ENCODE measurements at regions not wholly inside any gene's neighbourhood (a gene's known extent, or its start where the extent isn't known, plus 50 kb on each side); places are given as distances from the start of the nearest gene placed in this dataset.

GRCh38 chr1:90591355-90591969 is 125.6 kb downstream of the BARHL2 start:
- intact Hi-C loops (cut with micrococcal nuclease) = no loop called here
- Mint-ChIP-seq H3K4me1 (ENCODE audit: insufficient read depth, unreplicated experiment) (no peaks in the 10 kb centered on the region), H3K36me3 (ENCODE audit: insufficient read depth, unreplicated experiment) (no peaks in the 10 kb centered on the region), H3K27me3 (ENCODE audit: insufficient read depth, unreplicated experiment) (no peaks in the 10 kb centered on the region), H3K9me3 (ENCODE audit: unreplicated experiment) (peaks cover 12% of the 10 kb centered on the region), H3K4me3 (ENCODE audit: unreplicated experiment) (no peak overlapping the region), H3K27ac (ENCODE audit: low read depth, unreplicated experiment) (no peak overlapping the region)
- no peak for TF ChIP-seq CTCF (IDR thresholded peaks at IDR 0.05; ENCODE audit: unreplicated experiment)
- no TSS peak for BruUV-seq (replicated peaks)
- no peak for DNase-seq (ENCODE audit: unreplicated experiment)
- POLR2A ChIA-PET = interaction anchor here (0.6 kb wide), 2 partner anchors 125 to 146 kb away, joined by 3 read pairs; no protein-coding TSS in a partner anchor
- CTCF ChIA-PET = interaction anchor here (0.7 to 0.8 kb wide), 2 partner anchors 9 to 12 kb away, joined by 3 to 4 read pairs; no protein-coding TSS in a partner anchor

GRCh38 chr1:90580176-90580575 is 136.9 kb downstream of the BARHL2 start:
- no peaks in the 10 kb centered on the region for H3K36me3 Mint-ChIP-seq (ENCODE audit: insufficient read depth, unreplicated experiment)
- H3K4me3 Mint-ChIP-seq (ENCODE audit: unreplicated experiment) = no peak overlapping the region
- POLR2A ChIA-PET = interaction anchor here (1.0 to 1.2 kb wide), 2 partner anchors 142 to 459 kb away, joined by 3 to 4 read pairs; no protein-coding TSS in a partner anchor
- BruUV-seq (replicated peaks) = no TSS peak
- no peaks in the 10 kb centered on the region for H3K27me3 Mint-ChIP-seq (ENCODE audit: insufficient read depth, unreplicated experiment)
- peaks cover 8% of the 10 kb centered on the region for H3K4me1 Mint-ChIP-seq (ENCODE audit: insufficient read depth, unreplicated experiment)
- H3K27ac Mint-ChIP-seq (ENCODE audit: low read depth, unreplicated experiment) = no peak overlapping the region
- no peak for TF ChIP-seq CTCF (IDR thresholded peaks at IDR 0.05; ENCODE audit: unreplicated experiment)
- DNase-seq (ENCODE audit: unreplicated experiment) = peak; percentile 71
- CTCF ChIA-PET = interaction anchor here (0.6 to 3.4 kb wide), 12 partner anchors 11 to 586 kb away, joined by 3 to 21 read pairs (median 3); no protein-coding TSS in a partner anchor
- intact Hi-C loops (cut with micrococcal nuclease) = loop anchor here (1.0 to 10.0 kb wide), 2 partner anchors 445 to 466 kb away; partner anchors contain the start of gene ZNF644
- H3K9me3 Mint-ChIP-seq (ENCODE audit: unreplicated experiment) = no peaks in the 10 kb centered on the region

GRCh38 chr1:90579212-90579802 is 137.8 kb downstream of the BARHL2 start:
- ChIA-PET CTCF (interaction anchor here (0.6 to 1.8 kb wide), 18 partner anchors 9 to 586 kb away, joined by 3 to 12 read pairs (median 3); no protein-coding TSS in a partner anchor), POLR2A (interaction anchor here (0.6 to 1.2 kb wide), 6 partner anchors 19 to 458 kb away, joined by 3 to 4 read pairs (median 3); no protein-coding TSS in a partner anchor)
- no peaks in the 10 kb centered on the region for H3K36me3 Mint-ChIP-seq (ENCODE audit: insufficient read depth, unreplicated experiment)
- no peaks in the 10 kb centered on the region for H3K9me3 Mint-ChIP-seq (ENCODE audit: unreplicated experiment)
- intact Hi-C loops (cut with micrococcal nuclease) = loop anchor here (2.0 kb wide), 1 partner anchor 447 kb away; no protein-coding TSS in a partner anchor
- H3K27ac Mint-ChIP-seq (ENCODE audit: low read depth, unreplicated experiment) = no peak overlapping the region
- H3K4me1 Mint-ChIP-seq (ENCODE audit: insufficient read depth, unreplicated experiment) = peaks cover 8% of the 10 kb centered on the region
- no peaks in the 10 kb centered on the region for H3K27me3 Mint-ChIP-seq (ENCODE audit: insufficient read depth, unreplicated experiment)
- H3K4me3 Mint-ChIP-seq (ENCODE audit: unreplicated experiment) = no peak overlapping the region
- DNase-seq (ENCODE audit: unreplicated experiment) = peak; percentile 48
- TF ChIP-seq CTCF (IDR thresholded peaks at IDR 0.05; ENCODE audit: unreplicated experiment) = peak; percentile 41
- no TSS peak for BruUV-seq (replicated peaks)

DNA sequence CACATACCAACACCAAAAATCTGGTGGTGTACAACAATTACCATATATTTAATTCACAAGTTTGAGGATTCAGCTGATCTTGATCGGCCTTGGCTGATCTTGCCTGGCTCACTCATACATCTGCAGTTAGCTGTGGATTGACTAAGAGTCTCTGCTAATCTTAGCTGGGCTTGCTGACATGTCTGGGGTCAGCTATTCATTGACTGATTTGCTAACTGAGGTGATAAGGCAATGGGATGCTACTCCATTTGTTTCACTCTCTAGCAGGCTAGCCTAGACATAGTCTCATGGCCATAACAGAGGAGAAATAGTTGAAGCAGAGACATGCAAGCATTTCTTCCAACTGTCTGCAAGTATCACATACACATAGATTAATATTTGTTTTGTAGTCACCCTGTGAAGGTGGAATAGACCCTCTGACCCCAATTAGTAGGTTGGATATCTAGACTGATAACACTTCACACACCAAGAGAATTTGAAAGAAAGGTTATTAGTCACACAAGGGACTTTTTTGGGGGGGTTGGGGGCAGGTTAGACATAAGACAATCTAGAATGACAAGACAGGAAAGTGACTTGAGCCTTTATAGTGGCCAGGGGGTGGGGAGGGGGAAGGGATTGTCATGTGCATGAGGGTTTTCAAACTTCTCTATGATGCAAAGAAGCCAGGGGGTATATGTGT is 142.3 kb downstream of the BARHL2 start:
- Mint-ChIP-seq H3K36me3 (ENCODE audit: insufficient read depth, unreplicated experiment) (no peaks in the 10 kb centered on the region), H3K27me3 (ENCODE audit: insufficient read depth, unreplicated experiment) (peaks cover 24% of the 10 kb centered on the region), H3K4me1 (ENCODE audit: insufficient read depth, unreplicated experiment) (no peaks in the 10 kb centered on the region), H3K4me3 (ENCODE audit: unreplicated experiment) (no peak overlapping the region), H3K27ac (ENCODE audit: low read depth, unreplicated experiment) (no peak overlapping the region), H3K9me3 (ENCODE audit: unreplicated experiment) (peaks cover 7% of the 10 kb centered on the region)
- CTCF ChIA-PET = interaction anchor here (1.3 kb wide), 1 partner anchor 276 kb away, joined by 3 read pairs; no protein-coding TSS in a partner anchor
- no TSS peak for BruUV-seq (replicated peaks)
- no peak for DNase-seq (ENCODE audit: unreplicated experiment)
- intact Hi-C loops (cut with micrococcal nuclease) = no loop called here
- POLR2A ChIA-PET = interaction anchor here (0.7 kb wide), 2 partner anchors 157 to 327 kb away, joined by 3 read pairs; no protein-coding TSS in a partner anchor
- TF ChIP-seq CTCF (IDR thresholded peaks at IDR 0.05; ENCODE audit: unreplicated experiment) = no peak

Measured in MCF 10A (cell line).